Osteocyte (in vitro differentiated cells): ENCODE measurements at regions not wholly inside any gene's neighbourhood (a gene's known extent, or its start where the extent isn't known, plus 50 kb on each side); places are given as distances from the start of the nearest gene placed in this dataset.
A peak's percentile ranks its signal among the peaks of the same experiment; 100 is the strongest.

Experiments used
- DNase-seq: peaks from one replicate; pipeline ENCODE4 v3.0.0; 2021; ENCODE audit warnings: mixed read lengths; ENCODE audit not compliant: unreplicated experiment; ENCODE audit errors: extremely low spot score
- H3K27ac Mint-ChIP-seq: one replicate; pipeline ENCODE4 v1.8.0; 2021; ENCODE audit warnings: mild to moderate bottlenecking, mixed read lengths; ENCODE audit not compliant: unreplicated experiment
- H3K27me3 Mint-ChIP-seq: one replicate; pipeline ENCODE4 v1.8.0; 2021; ENCODE audit warnings: mixed read lengths; ENCODE audit not compliant: unreplicated experiment
- H3K36me3 Mint-ChIP-seq: one replicate; pipeline ENCODE4 v1.8.0; 2021; ENCODE audit warnings: mixed read lengths; ENCODE audit not compliant: unreplicated experiment
- H3K4me1 Mint-ChIP-seq: one replicate; pipeline ENCODE4 v1.8.0; 2021; ENCODE audit warnings: mixed read lengths; ENCODE audit not compliant: unreplicated experiment
- H3K4me3 Mint-ChIP-seq: one replicate; pipeline ENCODE4 v1.8.0; 2021; ENCODE audit warnings: mild to moderate bottlenecking, moderate library complexity, mixed read lengths; ENCODE audit not compliant: unreplicated experiment
- H3K9me3 Mint-ChIP-seq: one replicate; pipeline ENCODE4 v1.8.0; 2021; ENCODE audit warnings: mixed read lengths; ENCODE audit not compliant: unreplicated experiment
- TF ChIP-seq, protein P1 (sequence below): fragments of 200-600 bp; sonication (generic); IDR thresholded peaks from 2 replicates; pipeline ENCODE4 v1.5.0; 2021; ENCODE audit warnings: antibody characterized with exemption, mild to moderate bottlenecking, moderate library complexity

DNA sequence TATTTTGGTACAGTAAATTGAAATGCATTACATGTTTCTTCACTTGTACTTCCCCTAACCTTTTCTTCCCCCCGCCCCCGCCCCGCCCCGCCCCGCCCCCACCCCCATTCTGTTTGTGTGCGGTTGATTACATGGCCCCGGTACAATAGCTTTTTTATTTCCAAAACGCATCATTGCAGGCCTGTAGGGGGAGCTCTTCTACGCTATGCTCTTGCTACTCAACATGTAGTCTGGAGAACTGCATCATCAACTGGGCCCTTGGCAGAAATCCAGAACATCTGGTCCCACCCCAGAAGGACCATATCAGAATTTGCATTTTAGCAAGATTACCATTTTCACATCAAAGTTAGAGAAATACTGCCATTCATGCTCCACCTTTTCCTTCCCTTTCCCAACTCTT, 333.3 kb upstream of the DDX53 start:
- no peaks in the 10 kb centered on the region for H3K4me1 Mint-ChIP-seq
- H3K27ac Mint-ChIP-seq: no peak overlapping the region
- H3K4me3 Mint-ChIP-seq: no peak overlapping the region
- no peaks in the 10 kb centered on the region for H3K9me3 Mint-ChIP-seq
- TF ChIP-seq, protein P1, sequence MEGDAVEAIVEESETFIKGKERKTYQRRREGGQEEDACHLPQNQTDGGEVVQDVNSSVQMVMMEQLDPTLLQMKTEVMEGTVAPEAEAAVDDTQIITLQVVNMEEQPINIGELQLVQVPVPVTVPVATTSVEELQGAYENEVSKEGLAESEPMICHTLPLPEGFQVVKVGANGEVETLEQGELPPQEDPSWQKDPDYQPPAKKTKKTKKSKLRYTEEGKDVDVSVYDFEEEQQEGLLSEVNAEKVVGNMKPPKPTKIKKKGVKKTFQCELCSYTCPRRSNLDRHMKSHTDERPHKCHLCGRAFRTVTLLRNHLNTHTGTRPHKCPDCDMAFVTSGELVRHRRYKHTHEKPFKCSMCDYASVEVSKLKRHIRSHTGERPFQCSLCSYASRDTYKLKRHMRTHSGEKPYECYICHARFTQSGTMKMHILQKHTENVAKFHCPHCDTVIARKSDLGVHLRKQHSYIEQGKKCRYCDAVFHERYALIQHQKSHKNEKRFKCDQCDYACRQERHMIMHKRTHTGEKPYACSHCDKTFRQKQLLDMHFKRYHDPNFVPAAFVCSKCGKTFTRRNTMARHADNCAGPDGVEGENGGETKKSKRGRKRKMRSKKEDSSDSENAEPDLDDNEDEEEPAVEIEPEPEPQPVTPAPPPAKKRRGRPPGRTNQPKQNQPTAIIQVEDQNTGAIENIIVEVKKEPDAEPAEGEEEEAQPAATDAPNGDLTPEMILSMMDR: no peak
- H3K36me3 Mint-ChIP-seq: no peaks in the 10 kb centered on the region
- H3K27me3 Mint-ChIP-seq: no peaks in the 10 kb centered on the region
- DNase-seq: no peak

DNA sequence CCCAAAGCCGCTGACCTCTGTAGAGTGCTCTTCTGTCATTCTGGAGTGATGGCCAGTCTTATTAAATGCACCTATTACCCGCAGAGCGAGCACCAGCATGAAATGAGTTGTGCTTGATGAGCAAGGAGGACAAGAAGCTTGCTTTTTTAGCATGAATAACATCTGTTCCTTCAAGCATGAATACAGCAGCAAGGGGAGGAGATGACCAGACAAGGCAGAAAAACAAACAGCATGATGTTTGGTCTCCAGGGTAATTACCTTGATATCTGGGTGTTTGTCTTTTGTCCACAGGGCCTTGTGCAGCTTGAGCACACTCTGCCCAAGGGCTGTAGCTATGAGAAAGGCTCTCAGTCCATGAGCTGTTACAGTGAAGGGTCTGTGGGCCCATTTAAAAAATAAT, 324.8 kb upstream of the DDX53 start:
- Mint-ChIP-seq H3K36me3 (no peaks in the 10 kb centered on the region), H3K9me3 (peaks cover 6% of the 10 kb centered on the region), H3K27ac (no peak overlapping the region), H3K4me1 (no peaks in the 10 kb centered on the region), H3K4me3 (no peak overlapping the region), H3K27me3 (peaks cover 1% of the 10 kb centered on the region)
- TF ChIP-seq, protein P1: no peak
- DNase-seq: no peak

- H3K4me3 Mint-ChIP-seq: peak overlapping the region; percentile 38
- peak overlapping the region; percentile 86 for H3K27ac Mint-ChIP-seq
- no peaks in the 10 kb centered on the region for H3K9me3 Mint-ChIP-seq
- no peaks in the 10 kb centered on the region for H3K27me3 Mint-ChIP-seq
- TF ChIP-seq, protein P1: no peak
- peak; percentile 87 for DNase-seq
- no peaks in the 10 kb centered on the region for H3K36me3 Mint-ChIP-seq
- peaks cover 27% of the 10 kb centered on the region for H3K4me1 Mint-ChIP-seq
These were observed 313.6 kb upstream of the DDX53 start for GRCh38 chrX:22686138-22686541.

DNA sequence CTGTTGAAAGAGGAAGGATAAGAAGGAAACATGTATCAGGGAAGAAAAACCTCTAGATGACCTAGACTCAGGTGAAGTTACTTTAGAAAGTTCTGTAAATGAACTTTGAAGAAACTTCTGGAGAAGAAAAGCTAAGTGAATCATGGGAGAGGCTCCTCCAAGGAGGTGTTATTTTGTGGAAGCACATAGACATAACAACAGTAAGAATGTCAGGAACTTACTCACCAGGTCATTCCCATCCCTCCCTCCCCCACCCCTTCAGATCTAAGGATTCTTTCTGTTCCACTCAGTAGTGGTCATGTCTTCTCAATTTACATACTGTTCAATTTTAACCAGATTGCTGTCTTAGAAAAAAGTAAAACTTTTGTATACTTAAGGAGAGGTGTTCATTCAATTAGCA, 310.5 kb upstream of the DDX53 start:
- H3K27me3 Mint-ChIP-seq: no peaks in the 10 kb centered on the region
- H3K9me3 Mint-ChIP-seq: no peaks in the 10 kb centered on the region
- TF ChIP-seq, protein P1: no peak
- no peak overlapping the region for H3K27ac Mint-ChIP-seq
- DNase-seq: no peak
- H3K4me3 Mint-ChIP-seq: no peak overlapping the region
- H3K4me1 Mint-ChIP-seq: peaks cover 27% of the 10 kb centered on the region
- no peaks in the 10 kb centered on the region for H3K36me3 Mint-ChIP-seq

- H3K9me3 Mint-ChIP-seq: no peaks in the 10 kb centered on the region
These were observed 309.6 kb upstream of the DDX53 start for GRCh38 chrX:22690116-22690515.

More at GRCh38 chrX:22690116-22690515, 309.6 kb upstream of the DDX53 start:
- H3K4me3 Mint-ChIP-seq: no peak overlapping the region
- H3K27ac Mint-ChIP-seq: no peak overlapping the region
- H3K27me3 Mint-ChIP-seq: no peaks in the 10 kb centered on the region
- H3K36me3 Mint-ChIP-seq: no peaks in the 10 kb centered on the region
- TF ChIP-seq, protein P1: no peak
- peaks cover 27% of the 10 kb centered on the region for H3K4me1 Mint-ChIP-seq
- no peak for DNase-seq
